GM12874 (cell line): ENCODE measurements at regions not wholly inside any gene's neighbourhood (a gene's known extent, or its start where the extent isn't known, plus 50 kb on each side); places are given as distances from the start of the nearest gene placed in this dataset.

Experiments
- CTCF ChIP-seq: IDR thresholded peaks from 2 replicates; pipeline ENCODE4 v1.5.1; 2011; ENCODE audit warnings: low read depth, mild to moderate bottlenecking, control low read depth, low read length, moderate library complexity; ENCODE audit not compliant: insufficient read depth

GRCh38 chr7:17037356-17037755, 155.6 kb upstream of the AGR3 start:
- TF ChIP-seq CTCF = no peak

- TF ChIP-seq CTCF = no peak
Observed at GRCh38 chr7:17038160-17038782, 156.5 kb upstream of the AGR3 start.

- no peak for TF ChIP-seq CTCF
Observed at GRCh38 chr7:17038783-17039170, 157.0 kb upstream of the AGR3 start.

GRCh38 chr7:17039372-17039771, 157.6 kb upstream of the AGR3 start:
- no peak for TF ChIP-seq CTCF

- TF ChIP-seq CTCF = no peak
Observed at GRCh38 chr7:17040716-17041115, 158.9 kb upstream of the AGR3 start.

- TF ChIP-seq CTCF = no peak
Observed at GRCh38 chr7:17041324-17041723, 159.5 kb upstream of the AGR3 start.

- no peak for TF ChIP-seq CTCF
Observed at GRCh38 chr7:17042211-17042610, 160.4 kb upstream of the AGR3 start.
